ENCODE measurements at regions not wholly inside any gene's neighbourhood (a gene's known extent, or its start where the extent isn't known, plus 50 kb on each side); places are given as distances from the start of the nearest gene placed in this dataset.

DNA sequence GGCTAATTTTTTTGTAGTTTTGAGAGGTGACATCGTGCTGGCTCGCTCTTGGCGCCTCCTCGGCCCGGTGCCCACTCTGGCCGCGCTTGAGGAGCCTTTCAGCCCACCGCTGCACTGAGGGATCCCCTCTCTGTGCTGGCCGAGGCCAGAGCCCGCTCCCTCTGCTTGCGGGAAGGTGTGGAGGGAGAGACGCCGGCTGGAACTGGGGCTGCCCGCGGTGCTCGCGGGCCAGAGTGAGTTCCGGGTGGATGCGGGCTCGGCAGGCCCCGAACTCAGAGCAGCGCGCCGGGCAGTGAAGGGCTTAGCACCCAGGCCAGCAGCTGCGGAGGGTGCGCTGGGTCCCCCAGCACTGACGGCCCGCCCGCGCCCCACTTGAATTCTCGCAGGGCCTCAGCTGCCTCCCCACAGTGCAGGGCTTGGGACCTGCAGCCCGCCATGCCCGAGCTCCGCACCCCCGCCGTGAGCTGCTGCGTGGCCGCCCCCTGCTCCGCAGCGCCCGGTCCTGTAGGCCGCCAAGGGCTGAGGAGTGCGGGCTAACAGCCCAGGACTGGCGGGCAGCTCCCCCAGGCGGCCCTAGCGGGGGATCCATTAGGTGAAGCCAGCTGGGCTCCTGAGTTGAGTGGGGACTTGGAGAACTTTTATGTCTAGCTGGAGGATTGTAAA is 113.2 kb upstream of the ZSWIM2 start:
- TF ChIP-seq POLR2A (IDR thresholded peaks at IDR 0.05) (no peak), CTCF (IDR thresholded peaks at IDR 0.05) (no peak)
